Fibroblast of lung (primary cell): ENCODE measurements at regions not wholly inside any gene's neighbourhood (a gene's known extent, or its start where the extent isn't known, plus 50 kb on each side); places are given as distances from the start of the nearest gene placed in this dataset.

Experiments
- EZH2 ChIP-seq: IDR thresholded peaks from 2 replicates; pipeline ENCODE4 v1.5.1; 2012; ENCODE audit warnings: low read length, control low read depth, mild to moderate bottlenecking; ENCODE audit errors: missing control alignments
- TF ChIP-seq, protein P1 (sequence below), 2 donors: IDR thresholded peaks in 1 of 2; conservative IDR thresholded peaks in 1 of 2; 1 replicate in 1 of 2; 2 replicates in 1 of 2; pipeline ENCODE4 v1.5.1; 2011 to 2012; ENCODE audit warnings: low read length in 2 of 2, control low read depth in 1 of 2, inconsistent platforms in 1 of 2, low read depth in 1 of 2, mild to moderate bottlenecking in 1 of 2

DNA sequence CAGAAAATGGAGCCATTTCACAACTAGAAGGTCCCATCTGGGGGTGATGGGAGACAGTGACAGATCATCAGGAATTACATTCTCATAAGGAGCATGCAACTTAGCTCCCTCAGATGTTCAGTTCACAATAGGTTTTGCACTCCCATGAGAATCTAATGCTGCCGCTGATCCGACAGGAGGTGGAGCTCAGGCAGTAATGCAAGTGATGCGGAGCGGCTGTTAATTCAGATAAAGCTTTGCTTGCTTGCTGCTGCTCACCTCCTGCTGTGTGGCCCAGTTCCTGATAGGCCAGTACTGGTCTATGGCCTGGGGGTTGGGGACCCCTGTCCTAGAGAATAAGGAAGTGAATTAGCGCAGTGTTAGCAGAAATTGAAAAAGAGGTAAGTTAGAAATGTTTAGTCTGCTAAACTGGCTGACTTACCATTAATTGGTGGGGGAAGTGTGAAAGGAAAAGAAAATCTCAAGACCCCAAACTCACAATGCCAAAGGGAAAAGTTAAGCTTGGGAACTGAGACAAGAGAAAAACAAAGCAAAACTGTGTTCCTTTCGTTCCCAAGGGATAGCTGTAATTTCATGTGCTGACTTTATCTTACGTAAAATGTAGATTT lies 76.4 kb downstream of the LYZL2 start:
- TF ChIP-seq, protein P1, sequence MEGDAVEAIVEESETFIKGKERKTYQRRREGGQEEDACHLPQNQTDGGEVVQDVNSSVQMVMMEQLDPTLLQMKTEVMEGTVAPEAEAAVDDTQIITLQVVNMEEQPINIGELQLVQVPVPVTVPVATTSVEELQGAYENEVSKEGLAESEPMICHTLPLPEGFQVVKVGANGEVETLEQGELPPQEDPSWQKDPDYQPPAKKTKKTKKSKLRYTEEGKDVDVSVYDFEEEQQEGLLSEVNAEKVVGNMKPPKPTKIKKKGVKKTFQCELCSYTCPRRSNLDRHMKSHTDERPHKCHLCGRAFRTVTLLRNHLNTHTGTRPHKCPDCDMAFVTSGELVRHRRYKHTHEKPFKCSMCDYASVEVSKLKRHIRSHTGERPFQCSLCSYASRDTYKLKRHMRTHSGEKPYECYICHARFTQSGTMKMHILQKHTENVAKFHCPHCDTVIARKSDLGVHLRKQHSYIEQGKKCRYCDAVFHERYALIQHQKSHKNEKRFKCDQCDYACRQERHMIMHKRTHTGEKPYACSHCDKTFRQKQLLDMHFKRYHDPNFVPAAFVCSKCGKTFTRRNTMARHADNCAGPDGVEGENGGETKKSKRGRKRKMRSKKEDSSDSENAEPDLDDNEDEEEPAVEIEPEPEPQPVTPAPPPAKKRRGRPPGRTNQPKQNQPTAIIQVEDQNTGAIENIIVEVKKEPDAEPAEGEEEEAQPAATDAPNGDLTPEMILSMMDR (conservative IDR thresholded peaks at IDR 0.05 in 1 of 2, IDR thresholded peaks at IDR 0.05 in 1 of 2; ENCODE audit: low read depth in 1 of 2, low read length in 2 of 2): no peak
- TF ChIP-seq EZH2: no peak
